CD4-positive, alpha-beta T cell treated with Interleukin-15 for 1 hour (primary cell): ENCODE measurements at regions not wholly inside any gene's neighbourhood (a gene's known extent, or its start where the extent isn't known, plus 50 kb on each side); places are given as distances from the start of the nearest gene placed in this dataset.
"Not testable (repeated sequence)": the region's sequence is repeated elsewhere in the genome, so short reads cannot be mapped to it uniquely, and the experiment has no call there.

Experiments used
- DNase-seq: peaks from one replicate; pipeline ENCODE4 v3.0.0-alpha.2; 2020

DNA sequence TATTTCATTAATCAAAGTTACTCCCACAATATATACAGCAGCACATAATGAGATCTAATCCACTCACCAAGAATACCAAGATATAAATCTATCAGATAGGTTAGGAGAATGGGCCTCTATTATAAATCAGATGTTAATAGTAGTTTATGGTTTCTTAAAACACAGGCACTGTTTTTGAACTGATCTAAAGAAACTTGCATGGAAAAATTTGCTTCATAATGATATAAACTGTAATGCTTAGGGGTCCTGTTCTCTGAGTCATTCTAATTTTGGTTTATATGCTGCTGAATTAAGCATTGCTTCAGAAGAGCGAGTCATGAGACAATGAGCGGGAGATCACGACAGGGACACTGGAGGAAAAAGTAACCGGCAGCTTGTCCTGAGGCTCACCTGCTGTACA is 113.3 kb upstream of the OTUD4 start:
- no peak for DNase-seq

DNA sequence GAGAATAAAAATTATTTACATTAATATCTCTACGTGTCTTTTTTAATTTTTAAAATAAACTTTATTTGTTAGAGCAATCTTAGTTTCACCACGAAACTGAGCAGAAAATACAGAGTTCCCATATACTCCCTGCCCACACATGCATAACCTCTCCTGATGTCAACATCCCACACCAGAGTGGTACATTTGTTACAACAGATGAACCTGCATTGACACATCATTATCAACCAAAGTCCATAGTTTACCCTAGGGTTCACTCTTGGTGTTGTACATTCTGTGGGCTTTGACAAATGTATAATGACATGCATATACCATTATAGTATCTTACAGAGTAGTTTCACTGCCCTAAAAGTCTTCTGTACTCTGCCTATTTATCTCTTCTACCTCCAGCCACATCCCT is 110.6 kb upstream of the OTUD4 start:
- DNase-seq, result no peak

DNA sequence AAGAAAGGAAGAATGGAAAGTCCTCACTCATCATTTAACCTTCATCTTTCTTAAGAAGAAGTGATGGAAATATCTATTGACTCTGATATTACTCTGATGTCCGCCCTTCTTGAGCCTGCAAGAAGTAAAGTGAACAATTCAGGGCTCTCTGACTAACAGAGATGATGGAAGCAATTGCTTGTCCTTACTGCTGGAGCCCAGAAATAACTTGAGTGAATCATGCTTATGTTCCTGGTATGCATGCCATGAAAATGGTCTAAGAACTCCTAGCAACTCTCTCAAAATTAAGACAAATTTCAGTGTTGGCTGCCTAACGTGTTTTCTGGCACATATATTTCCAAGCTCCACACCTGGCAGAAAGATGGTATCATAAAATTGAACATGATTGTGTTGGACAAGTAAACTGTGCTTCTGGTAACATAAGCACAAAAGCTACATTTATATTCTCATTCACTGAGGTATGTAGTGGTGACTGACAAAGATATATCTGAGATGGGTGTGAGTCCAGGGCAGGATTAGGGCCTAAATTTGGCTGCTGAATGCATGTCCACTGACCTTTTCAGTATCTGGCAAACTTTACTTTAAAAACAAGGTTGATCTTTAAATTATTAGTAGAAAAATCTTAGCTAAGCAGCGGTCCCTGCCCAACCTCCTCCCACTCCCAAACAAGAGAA is 109.2 kb upstream of the OTUD4 start:
- DNase-seq, result no peak

DNA sequence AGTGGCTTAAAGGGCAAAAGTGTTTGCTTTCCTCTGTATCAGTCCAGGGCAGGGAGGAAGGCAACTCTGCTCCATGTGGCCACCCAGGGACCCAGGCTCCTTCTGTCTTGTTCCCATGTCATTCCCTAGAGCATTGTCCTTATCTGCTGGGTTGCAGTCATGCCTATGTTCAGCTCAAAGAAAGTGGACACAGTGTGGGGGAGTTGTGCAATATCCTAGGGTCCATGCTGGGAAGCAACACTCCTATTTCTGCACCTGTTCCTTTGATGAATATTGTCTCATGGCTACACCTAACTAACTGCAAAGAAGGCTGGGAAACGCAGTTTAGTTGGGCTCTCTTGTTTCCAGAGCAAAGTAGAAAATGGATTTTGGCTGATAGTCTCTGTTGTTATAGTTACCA is 107.0 kb upstream of the OTUD4 start:
- no peak for DNase-seq

DNA sequence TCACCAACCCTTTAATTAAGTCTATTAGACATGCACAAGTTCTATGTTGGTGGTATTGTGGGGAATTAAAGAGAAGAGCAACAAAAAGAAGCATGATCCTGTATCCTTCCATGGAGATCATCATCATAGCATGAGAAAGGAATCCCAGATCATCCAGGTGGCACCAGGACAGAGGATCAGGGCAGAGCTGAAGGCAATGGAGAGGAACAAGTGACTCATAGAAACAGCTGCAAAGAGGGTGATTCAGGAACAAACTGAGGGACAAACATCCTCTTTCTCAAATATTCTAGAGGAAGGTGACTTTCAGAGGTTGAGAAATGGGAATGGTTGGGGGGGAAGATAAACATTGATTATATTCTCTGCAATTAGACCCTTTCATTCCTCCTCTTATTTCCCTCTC is 105.5 kb upstream of the OTUD4 start:
- no peak for DNase-seq

DNA sequence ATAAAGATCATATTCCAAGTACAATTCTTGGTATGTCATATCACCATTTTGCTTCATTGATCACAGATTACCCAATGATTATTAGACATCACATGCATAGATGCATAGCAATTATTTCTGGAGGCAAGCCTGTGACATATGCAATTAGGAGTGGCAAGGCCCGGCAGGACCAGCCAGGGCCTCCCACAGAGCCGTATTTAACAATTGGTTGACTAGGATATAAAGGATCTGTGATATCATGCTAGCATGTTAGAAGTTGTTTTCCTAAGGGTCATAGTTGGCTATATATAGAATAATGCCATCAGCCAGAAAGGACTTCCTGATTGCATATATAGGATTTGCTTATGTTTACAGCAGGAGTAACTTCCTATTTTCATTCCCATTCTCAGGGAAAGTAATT is 103.5 kb upstream of the OTUD4 start:
- no peak for DNase-seq

DNA sequence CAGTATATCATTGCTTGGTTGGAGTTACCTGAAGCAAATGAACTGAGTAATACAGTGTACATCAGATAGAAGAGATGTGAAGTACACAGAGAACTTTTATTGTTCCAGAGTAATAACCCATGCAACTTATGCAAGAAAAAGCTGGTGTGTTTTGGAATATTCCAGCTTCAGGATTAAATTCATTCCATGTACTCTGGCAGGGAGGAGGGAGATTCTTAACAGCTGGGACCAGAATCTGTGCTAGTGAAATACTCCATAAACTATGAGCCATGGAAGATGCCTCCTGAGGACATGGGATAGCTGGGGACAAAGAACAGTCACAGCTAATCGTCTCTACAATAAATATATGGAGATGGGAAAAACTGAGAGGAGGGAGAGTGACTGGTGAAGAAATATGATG is 101.6 kb upstream of the OTUD4 start:
- DNase-seq, result no peak

DNA sequence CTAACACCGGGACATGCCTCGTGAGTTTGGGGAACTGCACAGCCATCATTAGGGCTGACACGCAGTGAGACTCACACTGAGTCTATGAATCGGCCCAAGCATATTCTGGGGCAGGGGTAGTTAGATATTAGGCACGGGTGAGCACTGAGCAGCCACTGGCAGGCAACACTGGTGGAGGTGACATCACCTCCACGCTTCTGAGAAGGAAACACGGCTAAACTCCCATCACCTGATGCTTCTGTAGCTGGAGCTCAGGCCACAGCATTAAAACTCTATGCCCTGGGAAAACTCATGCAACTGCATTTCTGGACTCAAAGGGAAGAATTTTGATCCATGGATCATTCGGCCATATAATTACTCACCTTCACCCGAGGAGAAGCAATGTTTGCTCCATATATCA is 100.8 kb upstream of the OTUD4 start:
- DNase-seq, result no peak

DNA sequence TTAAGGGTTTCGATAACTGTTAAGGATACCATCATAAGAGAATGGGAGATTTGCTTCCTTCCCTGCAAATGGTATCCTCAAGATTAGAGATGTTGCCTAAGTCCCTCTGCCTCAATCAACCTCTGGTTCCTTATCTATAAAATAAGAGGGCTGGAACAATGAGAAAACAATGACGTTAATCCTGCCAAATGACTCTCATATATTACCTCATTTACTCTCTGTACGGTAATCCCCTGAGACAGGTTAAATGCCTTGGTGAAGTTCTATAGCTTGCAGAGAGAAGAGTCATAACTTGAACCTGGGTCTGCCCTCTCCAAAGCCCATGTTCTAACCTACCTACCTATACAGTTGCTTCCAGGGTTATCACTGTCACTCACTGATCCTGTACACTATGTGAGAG is 100.2 kb upstream of the OTUD4 start:
- DNase-seq, result no peak

DNA sequence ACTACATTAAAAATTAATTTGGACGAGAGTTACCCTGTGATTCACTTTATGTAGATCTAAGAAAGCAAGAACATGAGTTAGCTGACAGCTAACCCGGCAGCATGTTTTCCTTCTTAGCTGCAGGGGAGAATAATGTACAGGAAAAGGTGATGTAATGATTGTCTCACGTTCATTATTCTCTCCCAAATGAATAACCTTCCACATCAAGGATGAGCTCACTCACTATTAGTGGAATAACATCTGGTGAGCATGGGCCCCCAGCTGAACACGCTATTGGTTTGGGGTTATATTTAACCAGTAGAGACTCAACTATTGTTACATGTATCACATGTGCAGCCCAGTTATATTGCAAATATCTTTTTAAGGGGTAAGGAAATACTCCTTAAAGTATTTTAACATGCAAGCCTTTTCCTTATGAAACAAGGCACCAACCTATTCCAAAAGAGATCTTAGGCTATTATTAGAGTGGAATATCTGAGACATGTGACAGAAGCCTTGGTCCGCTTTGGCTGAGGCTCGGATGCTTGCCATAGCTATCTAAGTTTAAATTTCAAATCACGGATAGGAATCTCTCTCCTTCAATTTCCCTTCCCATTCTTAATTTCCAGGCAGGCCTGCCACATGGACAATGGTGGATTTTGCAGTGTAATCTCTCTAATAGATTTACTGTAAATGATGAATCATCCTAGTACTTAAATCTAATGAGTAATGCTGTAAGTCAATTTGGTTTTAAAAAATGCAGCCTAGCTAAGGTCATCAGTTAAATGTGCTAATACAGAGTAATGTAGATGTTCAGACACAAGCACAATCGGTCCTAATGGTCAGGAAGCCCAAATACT is 99.0 kb upstream of the OTUD4 start:
- DNase-seq, result no peak

DNA sequence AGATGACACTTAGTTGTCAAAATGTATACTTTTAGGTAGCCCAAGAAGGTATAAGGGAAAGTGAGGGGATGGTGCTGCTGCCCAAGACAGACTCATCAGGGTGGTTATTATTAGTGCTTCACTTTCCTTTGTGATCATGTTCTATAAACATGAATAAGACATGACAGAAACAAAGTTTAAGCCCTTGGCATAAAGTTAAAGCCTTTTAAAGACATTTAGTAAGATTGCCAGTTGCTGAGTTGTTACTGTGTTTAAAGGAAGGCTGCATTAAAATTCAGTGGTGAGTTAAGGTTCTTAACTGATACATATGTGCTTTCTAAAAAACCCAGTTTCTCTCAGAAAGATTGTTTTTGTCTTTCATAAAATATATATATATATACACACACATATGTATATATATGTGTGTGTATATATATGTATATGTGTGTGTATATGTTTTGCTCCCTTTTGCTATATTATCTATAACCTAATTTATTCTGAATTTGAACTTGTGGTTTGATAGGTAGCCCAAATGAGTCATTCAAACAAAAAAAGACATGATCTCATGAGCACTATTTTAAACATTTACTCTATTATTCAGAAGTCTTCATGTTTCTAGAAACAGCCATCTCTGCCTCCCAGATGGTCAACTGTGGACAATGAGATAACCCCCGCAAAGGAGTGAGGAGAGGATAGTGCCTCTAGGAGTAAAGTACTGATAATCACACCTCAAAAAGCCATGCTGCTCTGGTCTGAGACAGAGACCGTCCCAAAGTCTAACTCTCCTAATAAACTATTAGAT is 98.1 kb upstream of the OTUD4 start:
- DNase-seq, result no peak

DNA sequence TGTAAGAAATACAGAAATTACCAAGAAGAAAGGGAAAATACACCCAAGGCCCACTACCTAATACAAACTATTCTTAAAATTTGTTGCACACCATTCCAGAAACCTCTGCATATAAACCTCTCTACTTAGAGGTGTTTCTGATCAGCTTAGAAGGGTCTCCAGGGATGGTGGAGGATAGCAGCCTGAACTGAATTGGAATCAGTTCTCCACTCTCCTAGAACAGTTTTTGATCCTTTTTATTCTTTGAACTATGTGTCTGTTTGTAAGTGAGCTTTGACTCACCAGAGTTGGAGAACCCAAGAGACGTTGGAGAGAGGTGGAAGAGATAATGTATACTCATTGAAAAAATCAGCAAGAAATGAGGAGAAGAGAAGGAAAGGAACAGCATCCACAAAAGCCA is 96.6 kb upstream of the OTUD4 start:
- DNase-seq, result no peak

DNA sequence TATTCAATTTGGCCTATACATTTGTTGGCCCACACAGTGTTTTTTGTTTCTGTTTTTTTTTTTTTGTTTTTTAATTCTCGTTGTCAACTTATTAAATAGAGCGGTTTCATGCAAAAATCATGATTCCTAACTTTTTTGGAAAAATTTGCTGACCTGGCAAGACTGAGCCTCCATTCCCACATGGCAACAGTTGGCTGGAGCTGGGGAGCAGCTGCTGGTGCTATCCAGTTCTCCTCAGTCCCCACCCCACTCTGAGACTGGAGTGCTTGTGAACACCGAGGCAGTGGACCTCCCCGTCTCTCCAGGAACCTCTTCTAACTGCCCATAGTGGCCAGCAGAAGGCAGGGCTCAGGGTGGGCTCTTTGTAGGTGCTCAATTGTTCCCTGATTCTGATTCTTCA is 95.7 kb upstream of the OTUD4 start:
- DNase-seq, result no peak

DNA sequence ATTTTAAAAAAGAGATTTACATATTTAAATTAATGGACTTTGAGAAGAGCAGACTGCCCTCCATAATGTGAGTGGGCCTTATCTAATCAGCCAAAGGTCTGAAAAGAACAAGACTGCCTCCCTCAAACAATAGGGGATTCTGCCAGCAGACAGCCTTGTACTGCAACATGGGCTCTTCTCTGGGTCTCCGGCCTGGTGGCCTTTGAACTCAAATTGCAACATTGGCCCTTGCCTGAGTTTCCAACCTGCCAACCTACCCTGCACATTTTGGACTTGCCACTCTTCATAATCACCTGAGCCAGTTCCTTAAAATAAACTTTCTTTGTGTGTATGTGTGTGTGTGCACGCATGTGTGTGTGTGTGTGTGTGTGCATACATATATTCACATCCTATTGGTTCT is 90.8 kb upstream of the OTUD4 start:
- DNase-seq, result no peak

DNA sequence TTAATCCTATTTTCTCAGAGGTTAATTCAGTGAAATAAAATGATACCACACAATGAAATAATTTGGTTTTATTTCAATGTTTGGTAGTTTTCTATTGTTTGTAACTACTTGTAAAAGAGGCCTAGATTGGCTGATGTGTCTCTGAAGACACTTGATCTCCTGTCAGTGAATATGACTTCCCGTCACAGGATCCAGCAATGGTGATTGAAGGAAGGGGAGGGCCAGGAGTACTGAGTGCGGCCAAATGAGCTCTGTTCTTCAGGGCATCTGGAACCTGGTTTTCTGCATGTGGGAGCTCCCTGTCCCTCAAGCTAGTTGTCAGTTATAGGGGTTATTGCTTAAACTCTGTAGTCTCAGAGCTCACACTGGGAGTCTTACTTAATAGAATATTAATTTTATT is 86.5 kb upstream of the OTUD4 start:
- DNase-seq, result no peak

DNA sequence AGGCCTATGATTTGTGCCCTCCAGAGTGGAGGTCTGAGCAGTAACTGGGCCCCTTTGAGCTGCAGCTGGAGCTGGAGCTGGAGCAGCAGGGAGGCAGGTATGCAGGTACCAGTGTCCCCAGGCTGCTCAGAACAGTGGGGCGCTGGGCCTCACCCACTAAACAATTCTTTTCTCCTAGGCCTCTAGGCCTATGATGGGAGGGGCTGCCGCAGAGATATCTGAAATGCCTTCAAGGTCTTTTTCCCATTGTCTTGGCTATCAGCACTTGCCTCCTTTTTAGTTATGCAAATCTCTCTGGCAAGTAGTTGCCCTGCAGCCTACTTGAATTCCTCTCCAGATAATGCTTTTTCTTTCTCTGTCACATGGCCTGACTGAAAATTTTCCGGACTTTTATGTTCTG is 79.7 kb upstream of the OTUD4 start:
- no peak for DNase-seq

DNA sequence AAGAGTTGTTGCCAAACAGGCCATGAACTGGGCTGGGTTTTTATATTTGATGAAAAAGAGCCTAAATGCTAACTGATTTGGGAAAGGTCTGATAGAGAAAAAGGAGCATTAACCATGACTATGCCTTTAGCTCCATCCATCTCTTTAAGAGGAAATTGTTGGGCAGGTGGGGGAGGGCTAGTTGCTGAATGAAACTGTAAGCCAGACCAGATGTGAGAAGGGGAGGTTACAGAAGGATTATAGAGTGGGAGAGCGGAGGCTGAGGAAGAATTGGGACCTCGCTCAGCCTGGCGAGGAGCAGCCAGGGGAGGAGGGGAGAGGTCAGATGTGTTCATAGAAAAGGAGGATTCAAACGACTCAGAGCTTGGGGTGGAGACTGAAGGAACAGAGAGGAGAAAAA is 74.9 kb upstream of the OTUD4 start:
- not testable (repeated sequence) for DNase-seq

DNA sequence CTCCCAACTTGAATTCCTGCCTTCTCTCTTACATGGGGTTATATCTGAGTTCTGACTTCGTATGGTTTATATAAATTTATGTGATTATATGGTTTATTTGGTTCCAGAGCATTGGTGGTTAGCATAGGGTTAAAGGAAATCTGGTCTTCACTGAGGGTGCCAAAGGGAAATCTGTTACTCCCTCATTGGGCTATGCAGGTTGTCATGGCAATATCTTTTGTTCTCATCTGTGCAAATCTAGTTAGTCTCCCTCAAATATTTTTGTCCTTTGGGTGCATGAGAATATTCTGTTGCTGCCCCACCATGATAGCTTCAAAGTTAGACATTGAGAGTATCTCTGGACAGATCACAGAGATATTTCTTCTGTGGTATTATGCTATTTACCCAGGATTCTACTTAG is 71.8 kb upstream of the OTUD4 start:
- no peak for DNase-seq

DNA sequence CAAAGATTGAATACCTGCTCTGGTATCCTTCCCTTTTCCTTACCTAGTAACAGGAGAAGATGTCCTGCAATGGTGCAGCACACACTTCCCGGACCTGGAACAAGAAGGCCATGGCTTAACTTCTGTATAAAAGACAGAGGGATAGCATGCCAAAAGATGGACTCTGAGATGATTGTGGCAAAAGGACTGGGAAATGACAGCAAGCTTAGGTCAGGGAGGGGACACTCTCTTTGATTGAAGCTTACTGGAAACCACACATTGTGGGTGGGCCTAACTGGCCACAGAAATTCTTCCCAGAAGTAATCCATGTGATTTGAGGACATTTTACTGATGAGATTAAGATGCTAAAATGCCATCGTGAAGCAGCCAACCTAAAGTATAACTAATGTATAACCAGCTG is 71.0 kb upstream of the OTUD4 start:
- DNase-seq, result no peak

DNA sequence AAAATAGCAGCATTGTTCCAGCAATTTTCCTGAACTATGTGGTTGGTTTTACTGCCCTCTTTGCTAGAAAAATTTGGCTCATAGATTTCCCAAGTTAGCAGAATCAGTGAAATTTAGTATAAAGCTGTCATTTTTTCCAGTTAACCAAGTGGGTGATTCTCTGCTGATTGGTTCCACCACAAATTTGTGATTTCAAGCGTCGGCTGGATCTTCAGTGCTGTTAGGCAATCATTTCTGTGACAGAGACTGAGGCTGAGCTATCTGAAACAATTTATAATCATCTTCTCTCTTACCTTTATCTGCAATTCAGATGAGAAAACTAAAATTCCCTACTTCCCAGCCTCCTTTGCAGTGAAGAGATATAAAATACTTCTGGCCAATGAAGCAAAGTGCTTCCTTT is 68.6 kb upstream of the OTUD4 start:
- no peak for DNase-seq

DNA sequence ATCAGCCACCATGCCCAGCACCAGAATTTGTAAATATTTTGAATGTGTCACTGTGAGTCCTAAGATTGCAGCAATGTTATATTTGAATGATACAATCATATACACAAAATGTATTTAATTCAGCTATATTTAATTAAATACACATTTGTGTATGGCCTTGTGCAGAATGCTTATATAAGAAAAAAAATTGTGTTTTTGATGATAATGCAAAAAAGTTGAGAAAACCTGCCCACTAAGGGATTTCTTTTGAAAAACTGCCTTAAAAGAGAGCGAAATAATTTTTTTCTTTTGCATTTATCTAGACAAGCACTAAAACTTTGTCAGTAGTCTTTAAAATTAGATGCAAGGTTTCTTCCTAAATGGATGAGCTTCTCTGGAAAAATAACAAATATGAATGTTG is 68.1 kb upstream of the OTUD4 start:
- no peak for DNase-seq

DNA sequence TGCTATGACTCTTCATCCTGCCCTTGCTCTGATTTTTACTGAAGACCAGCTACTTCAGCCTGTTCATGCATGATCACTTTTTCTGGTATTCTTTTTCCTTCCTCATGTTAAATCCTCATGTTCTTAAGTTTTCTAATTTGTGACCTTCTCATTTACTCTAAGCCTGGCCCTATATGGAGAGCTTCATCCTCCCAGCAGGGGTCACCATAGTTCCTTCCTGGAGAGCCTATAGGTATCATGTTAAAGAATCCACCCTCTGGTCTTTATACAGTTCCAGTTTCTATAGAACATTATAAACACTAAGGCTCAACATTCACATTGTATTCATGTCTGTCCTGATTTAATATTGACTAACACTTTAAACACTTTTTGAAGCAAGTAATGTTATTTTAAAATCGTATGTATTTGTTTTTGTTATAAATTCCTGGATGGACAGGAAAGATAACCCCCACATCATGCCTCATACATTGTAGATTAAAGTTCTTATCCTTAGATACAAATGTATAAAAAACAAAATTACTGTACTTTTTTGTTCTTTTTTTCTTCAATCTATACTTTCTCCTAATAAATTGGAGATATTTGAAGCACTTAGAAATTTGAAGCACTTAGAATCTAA is 53.8 kb upstream of the OTUD4 start:
- DNase-seq, result peak; percentile 33

DNA sequence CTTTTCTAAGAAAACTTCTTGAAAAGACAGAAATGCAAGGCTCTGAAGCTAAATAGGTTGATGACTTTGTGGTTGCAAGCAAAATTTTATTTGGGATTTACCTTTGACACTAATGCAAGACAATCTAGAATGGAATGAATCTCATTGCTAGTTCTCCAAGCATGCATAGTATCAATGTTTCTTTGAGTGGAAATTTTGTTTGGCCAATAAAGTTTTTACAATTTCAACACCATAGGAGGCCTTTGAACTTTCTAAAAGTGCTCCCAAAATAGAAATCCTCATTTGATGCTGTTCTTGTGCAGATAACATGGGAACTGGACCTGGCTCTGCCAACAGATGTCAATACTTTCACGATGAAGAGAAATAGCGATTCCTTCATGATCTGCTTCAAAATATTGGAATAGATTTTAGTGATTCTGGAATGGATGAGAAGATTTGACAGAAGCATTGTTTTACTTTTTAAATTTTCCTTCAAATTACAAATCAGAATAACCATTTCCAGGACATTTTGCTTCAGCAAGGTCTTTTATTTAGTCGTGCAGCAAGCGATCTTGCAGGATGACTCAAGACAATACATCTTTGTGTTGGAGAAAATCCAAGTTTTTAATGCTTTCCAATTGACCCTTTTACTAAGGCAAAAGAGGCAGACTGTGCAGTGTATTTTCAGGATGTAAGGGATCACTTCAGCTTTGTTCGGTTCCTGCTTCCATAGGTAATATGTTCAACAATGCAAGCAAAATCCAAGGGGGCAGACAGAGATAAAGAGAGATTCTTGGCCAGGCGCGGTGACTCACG is 51.7 kb upstream of the OTUD4 start:
- no peak for DNase-seq
